IMR-90 (cell line): ENCODE measurements at regions not wholly inside any gene's neighbourhood (a gene's known extent, or its start where the extent isn't known, plus 50 kb on each side); places are given as distances from the start of the nearest gene placed in this dataset.

ENCODE experiments used
- ATAC-seq: fragments of 200-7000 bp; cut with Tn5 transposase; 2 replicates; pipeline ENCODE4 v1.9.1; 2020; ENCODE audit warnings: low read depth, mild to moderate bottlenecking, moderate library complexity
- BruUV-seq: library from RNA; stranded (reverse); fragments of 400-500 nt; replicated peaks from 2 replicates; lab custom pipeline; 2021; lab: Mats Ljungman, UMichigan
- CTCF ChIA-PET: fragments of 300-600 bp; formaldehyde crosslinking; extraction: SDS; loops from one replicate; lab custom pipeline; 2021; ENCODE audit warnings: antibody characterized with exemption; lab: Yijun Ruan, JAX
- POLR2A ChIA-PET: fragments of 300-600 bp; sonication (Branson Sonifier 250); formaldehyde crosslinking; loops from one replicate; lab custom pipeline; 2022; ENCODE audit warnings: antibody characterized with exemption; ENCODE audit not compliant: unreplicated experiment; lab: Charles Lee
- DNase-seq: peaks from one replicate; pipeline ENCODE4 v3.0.0; 2013
- H2AFZ ChIP-seq: replicated peaks from 2 replicates; pipeline ENCODE3; 2013; ENCODE audit warnings: low read length, mild to moderate bottlenecking; ENCODE audit not compliant: poor library complexity
- H2AK5ac ChIP-seq: 2 replicates; pipeline ENCODE4 v1.6.1; 2013; ENCODE audit warnings: low read depth, low read length, inconsistent platforms
- H2AK9ac ChIP-seq: replicated peaks from 2 replicates; pipeline ENCODE3; 2013; ENCODE audit warnings: mild to moderate bottlenecking, low read depth, low read length, moderate library complexity; ENCODE audit not compliant: poor library complexity
- H2BK120ac ChIP-seq: 2 replicates; pipeline ENCODE4 v1.6.1; 2013; ENCODE audit warnings: low read depth, low read length, inconsistent platforms
- H2BK15ac ChIP-seq: 3 replicates; pipeline ENCODE4 v1.6.1; 2013; ENCODE audit warnings: low read depth, low read length, inconsistent platforms
- H2BK20ac ChIP-seq: 2 replicates; pipeline ENCODE4 v1.6.1; 2013; ENCODE audit warnings: low read depth, mild to moderate bottlenecking, inconsistent platforms, low read length, moderate library complexity
- H2BK5ac ChIP-seq: 2 replicates; pipeline ENCODE4 v1.6.1; 2013; ENCODE audit warnings: mild to moderate bottlenecking, low read depth, low read length, inconsistent platforms; ENCODE audit not compliant: poor library complexity, severe bottlenecking
- H3K14ac ChIP-seq: replicated peaks from 2 replicates; pipeline ENCODE4 v1.6.1; 2013; ENCODE audit warnings: low read depth, low read length, inconsistent platforms
- H3K18ac ChIP-seq: 2 replicates; pipeline ENCODE4 v1.6.1; 2013; ENCODE audit warnings: low read depth, low read length, control low read depth
- H3K23ac ChIP-seq: 2 replicates; pipeline ENCODE4 v1.6.1; 2013; ENCODE audit warnings: low read depth, low read length, inconsistent platforms
- H3K27ac ChIP-seq: 2 replicates; pipeline ENCODE4 v1.5.1; 2013; ENCODE audit warnings: mild to moderate bottlenecking, control low read depth, low read length; ENCODE audit not compliant: insufficient read depth
- H3K27me3 ChIP-seq: 2 replicates; pipeline ENCODE4 v1.6.1; 2013; ENCODE audit warnings: low read length; ENCODE audit not compliant: control insufficient read depth, insufficient read depth
- H3K36me3 ChIP-seq: 2 replicates; pipeline ENCODE4 v1.6.1; 2013; ENCODE audit warnings: low read length, mixed read lengths; ENCODE audit not compliant: control insufficient read depth, insufficient read depth
- H3K4ac ChIP-seq: 2 replicates; pipeline ENCODE4 v1.6.1; 2013; ENCODE audit warnings: low read depth, low read length, inconsistent platforms
- H3K4me1 ChIP-seq: 2 replicates; pipeline ENCODE4 v1.6.1; 2013; ENCODE audit warnings: low read length, mixed read lengths; ENCODE audit not compliant: control insufficient read depth, insufficient read depth
- H3K4me2 ChIP-seq: 2 replicates; pipeline ENCODE4 v1.6.1; 2013; ENCODE audit warnings: low read depth, mild to moderate bottlenecking, control low read depth, low read length, moderate library complexity
- H3K4me3 ChIP-seq: 2 replicates; pipeline ENCODE4 v1.5.1; 2013; ENCODE audit warnings: low read depth, mild to moderate bottlenecking, control low read depth, low read length, moderate library complexity; ENCODE audit not compliant: insufficient read depth
- H3K56ac ChIP-seq: 2 replicates; pipeline ENCODE4 v1.6.1; 2013; ENCODE audit warnings: low read length, inconsistent platforms; ENCODE audit not compliant: insufficient read depth; ENCODE audit errors: extremely low read depth
- H3K79me1 ChIP-seq, 2 experiments: 2 replicates each; pipeline ENCODE4 v1.6.1; 2013; ENCODE audit warnings: low read length in 2 of 2, inconsistent platforms in 1 of 2, low read depth in 1 of 2
- H3K9ac ChIP-seq: 2 replicates; pipeline ENCODE4 v1.6.1; 2013; ENCODE audit warnings: low read depth, low read length, control low read depth
- H3K9me1 ChIP-seq: 2 replicates; pipeline ENCODE4 v1.6.1; 2013; ENCODE audit warnings: low read length, inconsistent platforms; ENCODE audit not compliant: insufficient read depth
- H3K9me3 ChIP-seq: 2 replicates; pipeline ENCODE4 v1.6.1; 2013; ENCODE audit warnings: low read length; ENCODE audit not compliant: control insufficient read depth, insufficient read depth
- H4K20me1 ChIP-seq: 2 replicates; pipeline ENCODE4 v1.6.1; 2013; ENCODE audit warnings: low read length, inconsistent platforms; ENCODE audit not compliant: insufficient read depth
- H4K5ac ChIP-seq: 2 replicates; pipeline ENCODE4 v1.6.1; 2013; ENCODE audit warnings: mild to moderate bottlenecking, low read depth, low read length, control low read depth
- H4K8ac ChIP-seq, 2 experiments: 2 replicates each; pipeline ENCODE4 v1.6.1; 2013; ENCODE audit warnings: low read depth in 2 of 2, low read length in 2 of 2, control low read depth in 1 of 2, inconsistent platforms in 1 of 2
- H4K91ac ChIP-seq: 2 replicates; pipeline ENCODE4 v1.6.1; 2013; ENCODE audit warnings: low read depth, low read length, inconsistent platforms; ENCODE audit not compliant: insufficient read depth
- BHLHE40 ChIP-seq: fragments of 150-350 bp; IDR thresholded peaks from 2 replicates; pipeline ENCODE4 v1.6.1; 2016; ENCODE audit warnings: mild to moderate bottlenecking, low read depth, low read length
- CHD1 ChIP-seq: IDR thresholded peaks from 2 replicates; pipeline ENCODE4 v1.6.1; 2012; ENCODE audit warnings: low read depth, low read length, improper control_type of control experiment
- MAZ ChIP-seq: IDR thresholded peaks from 2 replicates; pipeline ENCODE4 v1.6.1; 2012; ENCODE audit warnings: low read depth, mild to moderate bottlenecking, low read length, improper control_type of control experiment, moderate library complexity, borderline replicate concordance
- MXI1 ChIP-seq: IDR thresholded peaks from 2 replicates; pipeline ENCODE4 v1.6.1; 2012; ENCODE audit warnings: low read depth, mild to moderate bottlenecking, low read length, moderate library complexity, borderline replicate concordance
- NFE2L2 ChIP-seq: fragments of 150-350 bp; IDR thresholded peaks from 2 replicates; pipeline ENCODE4 v1.6.1; 2016; ENCODE audit warnings: low read depth, mild to moderate bottlenecking, low read length
- RAD21 ChIP-seq: IDR thresholded peaks from 2 replicates; pipeline ENCODE4 v1.6.1; 2012; ENCODE audit warnings: low read length, improper control_type of control experiment
- RCOR1 ChIP-seq: IDR thresholded peaks from 2 replicates; pipeline ENCODE4 v1.6.1; 2012; ENCODE audit warnings: mild to moderate bottlenecking, low read length, improper control_type of control experiment; ENCODE audit not compliant: insufficient replicate concordance
- RFX5 ChIP-seq: IDR thresholded peaks from 2 replicates; pipeline ENCODE4 v1.8.0; 2012; ENCODE audit warnings: low read depth, mild to moderate bottlenecking, low read length, moderate library complexity
- SMC3 ChIP-seq: fragments of 150-350 bp; IDR thresholded peaks from 2 replicates; pipeline ENCODE4 v1.6.1; 2016; ENCODE audit warnings: low read depth, mild to moderate bottlenecking, antibody characterized with exemption, low read length, moderate library complexity
- WGBS, 2 experiments: methylation state at CpG; one replicate each; pipeline versions ENCODE4 v1.1.5 to v1.1.7; 2013; ENCODE audit warnings: missing lambda C conversion rate in 2 of 2; ENCODE audit not compliant: insufficient read length in 1 of 2; ENCODE audit errors: extremely low coverage in 2 of 2; 5-methylcytosine and 5-hydroxymethylcytosine counted together
- dilution Hi-C: fragments of 300-500 bp; cut with HindIII; formaldehyde crosslinking; loops from one replicate; pipeline ENCODE4 v1.14.3; 2018; ENCODE audit warnings: low sequenced_read_pairs; ENCODE audit not compliant: unreplicated experiment
- in situ Hi-C: fragments of 300-500 bp; cut with MboI; formaldehyde crosslinking; loops from 3 replicates; pipeline ENCODE4 v1.14.3; 2019; ENCODE audit warnings: low sequenced_read_pairs, inconsistent platforms, mixed read lengths
- intact Hi-C: fragments of 100-400 bp; cut with micrococcal nuclease; formaldehyde crosslinking; loops from 2 replicates; pipeline ENCODE4 v1.10.0; 2022
- TF ChIP-seq, protein P1 (sequence below): fragments of 150-350 bp; IDR thresholded peaks from 2 replicates; pipeline ENCODE4 v1.6.1; 2017; ENCODE audit warnings: mild to moderate bottlenecking, antibody characterized with exemption, low read length, low read depth
- TF ChIP-seq, protein P2 (sequence below): fragments of 150-350 bp; IDR thresholded peaks from 2 replicates; pipeline ENCODE4 v1.6.1; 2016; ENCODE audit warnings: low read depth, mild to moderate bottlenecking, low read length, moderate library complexity, borderline replicate concordance

DNA sequence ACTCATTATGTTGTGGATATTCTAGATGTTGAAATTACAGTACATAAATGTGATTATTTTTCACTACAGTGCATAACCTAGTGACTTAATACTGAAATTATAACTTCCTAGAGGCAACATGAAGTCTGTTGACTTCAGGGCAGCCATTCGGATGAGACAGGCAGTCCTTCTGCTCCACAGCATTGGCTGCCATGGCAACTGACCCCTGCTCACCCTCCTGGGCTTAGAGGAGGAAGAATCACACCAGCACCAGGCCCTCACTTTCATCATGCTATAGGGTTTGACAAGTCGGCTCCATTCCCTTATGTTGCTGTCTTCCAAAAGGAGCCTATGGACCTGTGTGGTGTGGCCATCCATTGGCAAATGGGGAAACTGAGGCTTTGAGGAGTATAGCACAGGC, 233.5 kb upstream of the TMEM132C start:
- Histone ChIP-seq H3K23ac (no peak overlapping the region), H3K4me1 (no peaks in the 10 kb centered on the region), H2AK5ac (no peak overlapping the region), H3K56ac (no peak overlapping the region), H3K18ac (no peak overlapping the region), H3K14ac (no peak overlapping the region), H3K9me3 (peaks cover 35% of the 10 kb centered on the region), H2AFZ (no peak overlapping the region), H3K79me1 (no peaks in the 10 kb centered on the region), H3K4ac (no peak overlapping the region), H4K5ac (no peak overlapping the region), H3K27ac (no peak overlapping the region), H4K91ac (no peak overlapping the region), H2BK5ac (no peak overlapping the region), H2BK120ac (no peak overlapping the region), H3K27me3 (no peaks in the 10 kb centered on the region), H3K4me2 (no peak overlapping the region), H4K20me1 (no peaks in the 10 kb centered on the region), H3K4me3 (no peak overlapping the region), H3K36me3 (no peaks in the 10 kb centered on the region), H2BK15ac (no peak overlapping the region), H3K9ac (no peak overlapping the region), H3K9me1 (no peaks in the 10 kb centered on the region), H2AK9ac (no peak overlapping the region), H4K8ac (no peak overlapping the region), H2BK20ac (no peak overlapping the region)
- no CpG with 5 or more reads among the region's 2 CpGs for WGBS, 2 experiments
- no peak for TF ChIP-seq BHLHE40
- TF ChIP-seq, protein P1, sequence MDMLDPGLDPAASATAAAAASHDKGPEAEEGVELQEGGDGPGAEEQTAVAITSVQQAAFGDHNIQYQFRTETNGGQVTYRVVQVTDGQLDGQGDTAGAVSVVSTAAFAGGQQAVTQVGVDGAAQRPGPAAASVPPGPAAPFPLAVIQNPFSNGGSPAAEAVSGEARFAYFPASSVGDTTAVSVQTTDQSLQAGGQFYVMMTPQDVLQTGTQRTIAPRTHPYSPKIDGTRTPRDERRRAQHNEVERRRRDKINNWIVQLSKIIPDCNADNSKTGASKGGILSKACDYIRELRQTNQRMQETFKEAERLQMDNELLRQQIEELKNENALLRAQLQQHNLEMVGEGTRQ: no peak
- TF ChIP-seq NFE2L2: no peak
- TF ChIP-seq, protein P2, sequence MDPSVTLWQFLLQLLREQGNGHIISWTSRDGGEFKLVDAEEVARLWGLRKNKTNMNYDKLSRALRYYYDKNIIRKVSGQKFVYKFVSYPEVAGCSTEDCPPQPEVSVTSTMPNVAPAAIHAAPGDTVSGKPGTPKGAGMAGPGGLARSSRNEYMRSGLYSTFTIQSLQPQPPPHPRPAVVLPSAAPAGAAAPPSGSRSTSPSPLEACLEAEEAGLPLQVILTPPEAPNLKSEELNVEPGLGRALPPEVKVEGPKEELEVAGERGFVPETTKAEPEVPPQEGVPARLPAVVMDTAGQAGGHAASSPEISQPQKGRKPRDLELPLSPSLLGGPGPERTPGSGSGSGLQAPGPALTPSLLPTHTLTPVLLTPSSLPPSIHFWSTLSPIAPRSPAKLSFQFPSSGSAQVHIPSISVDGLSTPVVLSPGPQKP: no peak
- TF ChIP-seq RFX5: no peak
- no peak for TF ChIP-seq RCOR1
- no peak for TF ChIP-seq SMC3
- TF ChIP-seq CHD1: no peak
- no peak for TF ChIP-seq MAZ
- TF ChIP-seq RAD21: no peak
- no peak for TF ChIP-seq MXI1
- BruUV-seq: no TSS peak
- DNase-seq: no peak
- intact Hi-C loops (no loop called here), in situ Hi-C loops (no loop called here), dilution Hi-C loops (no loop called here)
- POLR2A ChIA-PET: no interaction called here
- ATAC-seq: no peak
- CTCF ChIA-PET: no interaction called here
